ENCODE measurements at regions not wholly inside any gene's neighbourhood (a gene's known extent, or its start where the extent isn't known, plus 50 kb on each side); places are given as distances from the start of the nearest gene placed in this dataset.

DNA sequence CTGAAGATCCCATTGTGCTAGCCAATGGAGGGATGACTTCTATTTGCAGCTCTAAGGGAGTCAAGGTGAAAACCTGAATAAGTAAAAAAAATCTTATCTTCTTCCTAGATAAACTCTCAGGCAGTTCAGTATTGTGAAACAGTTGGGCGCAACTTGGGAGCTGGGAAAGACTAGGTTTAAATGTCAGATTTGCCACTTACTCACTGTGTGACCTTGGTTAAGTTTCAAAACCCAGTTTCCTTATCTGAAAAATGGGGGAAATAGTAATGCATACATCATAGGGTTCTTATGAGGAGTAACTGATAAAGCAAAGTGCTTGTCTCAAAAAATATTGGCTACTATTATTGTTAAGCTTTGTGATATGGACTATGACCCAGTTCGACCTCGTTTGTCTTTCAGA is 88.8 kb downstream of the CD83 start:
- Histone ChIP-seq H2AFZ (ENCODE audit: control insufficient read depth, low read depth, low read length) (no peak overlapping the region), H3K9me3 (replicated peaks; ENCODE audit: control insufficient read depth, insufficient read depth, low read length) (no peaks in the 10 kb centered on the region), H3K27me3 (replicated peaks in 1 of 2; ENCODE audit: control insufficient read depth in 2 of 2, insufficient read depth in 2 of 2, low read length in 1 of 2) (no peaks in the 10 kb centered on the region), H4K20me1 (ENCODE audit: control insufficient read depth, insufficient read depth) (no peaks in the 10 kb centered on the region), H3K36me3 (ENCODE audit: control insufficient read depth in 2 of 2, insufficient read depth in 2 of 2, low read length in 1 of 2) (no peaks in the 10 kb centered on the region), H3K4me1 (ENCODE audit: control insufficient read depth, insufficient read depth, low read length) (peaks cover 12% of the 10 kb centered on the region), H3K4me2 (ENCODE audit: control insufficient read depth, insufficient read depth) (no peak overlapping the region), H3K79me2 (ENCODE audit: control insufficient read depth, insufficient read depth, low read length) (no peaks in the 10 kb centered on the region), H3K4me3 (no peak overlapping the region), H3K9ac (ENCODE audit: control insufficient read depth, insufficient read depth, low read length) (no peak overlapping the region), H3K27ac (ENCODE audit: control insufficient read depth, insufficient read depth) (no peak overlapping the region)
- TF ChIP-seq, protein P1, sequence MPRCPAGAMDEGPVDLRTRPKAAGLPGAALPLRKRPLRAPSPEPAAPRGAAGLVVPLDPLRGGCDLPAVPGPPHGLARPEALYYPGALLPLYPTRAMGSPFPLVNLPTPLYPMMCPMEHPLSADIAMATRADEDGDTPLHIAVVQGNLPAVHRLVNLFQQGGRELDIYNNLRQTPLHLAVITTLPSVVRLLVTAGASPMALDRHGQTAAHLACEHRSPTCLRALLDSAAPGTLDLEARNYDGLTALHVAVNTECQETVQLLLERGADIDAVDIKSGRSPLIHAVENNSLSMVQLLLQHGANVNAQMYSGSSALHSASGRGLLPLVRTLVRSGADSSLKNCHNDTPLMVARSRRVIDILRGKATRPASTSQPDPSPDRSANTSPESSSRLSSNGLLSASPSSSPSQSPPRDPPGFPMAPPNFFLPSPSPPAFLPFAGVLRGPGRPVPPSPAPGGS (IDR thresholded peaks at IDR 0.05; ENCODE audit: borderline replicate concordance, insufficient read depth, low read depth, low read length, poor library complexity, severe bottlenecking), result no peak
- TF ChIP-seq BHLHE40 (IDR thresholded peaks at IDR 0.05; ENCODE audit: borderline replicate concordance in 1 of 2, low read depth in 2 of 2, low read length in 1 of 2) (no peak), HCFC1 (IDR thresholded peaks at IDR 0.05; ENCODE audit: low read length) (no peak), SUZ12 (IDR thresholded peaks at IDR 0.05; ENCODE audit: unreplicated experiment) (no peak), SMC3 (IDR thresholded peaks at IDR 0.05; ENCODE audit: borderline replicate concordance, low read length) (no peak), MAX (IDR thresholded peaks at IDR 0.05; ENCODE audit: low read depth, low read length) (no peak), STAT1 (conservative IDR thresholded peaks at IDR 0.05) (no peak), PAX5 (IDR thresholded peaks at IDR 0.05; ENCODE audit: borderline replicate concordance, low read depth, low read length) (no peak), CREB1 (IDR thresholded peaks at IDR 0.05; ENCODE audit: low read depth) (no peak)
- TF ChIP-seq, protein P2, sequence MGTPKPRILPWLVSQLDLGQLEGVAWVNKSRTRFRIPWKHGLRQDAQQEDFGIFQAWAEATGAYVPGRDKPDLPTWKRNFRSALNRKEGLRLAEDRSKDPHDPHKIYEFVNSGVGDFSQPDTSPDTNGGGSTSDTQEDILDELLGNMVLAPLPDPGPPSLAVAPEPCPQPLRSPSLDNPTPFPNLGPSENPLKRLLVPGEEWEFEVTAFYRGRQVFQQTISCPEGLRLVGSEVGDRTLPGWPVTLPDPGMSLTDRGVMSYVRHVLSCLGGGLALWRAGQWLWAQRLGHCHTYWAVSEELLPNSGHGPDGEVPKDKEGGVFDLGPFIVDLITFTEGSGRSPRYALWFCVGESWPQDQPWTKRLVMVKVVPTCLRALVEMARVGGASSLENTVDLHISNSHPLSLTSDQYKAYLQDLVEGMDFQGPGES (IDR thresholded peaks at IDR 0.05), result no peak
- TF ChIP-seq, protein P3, sequence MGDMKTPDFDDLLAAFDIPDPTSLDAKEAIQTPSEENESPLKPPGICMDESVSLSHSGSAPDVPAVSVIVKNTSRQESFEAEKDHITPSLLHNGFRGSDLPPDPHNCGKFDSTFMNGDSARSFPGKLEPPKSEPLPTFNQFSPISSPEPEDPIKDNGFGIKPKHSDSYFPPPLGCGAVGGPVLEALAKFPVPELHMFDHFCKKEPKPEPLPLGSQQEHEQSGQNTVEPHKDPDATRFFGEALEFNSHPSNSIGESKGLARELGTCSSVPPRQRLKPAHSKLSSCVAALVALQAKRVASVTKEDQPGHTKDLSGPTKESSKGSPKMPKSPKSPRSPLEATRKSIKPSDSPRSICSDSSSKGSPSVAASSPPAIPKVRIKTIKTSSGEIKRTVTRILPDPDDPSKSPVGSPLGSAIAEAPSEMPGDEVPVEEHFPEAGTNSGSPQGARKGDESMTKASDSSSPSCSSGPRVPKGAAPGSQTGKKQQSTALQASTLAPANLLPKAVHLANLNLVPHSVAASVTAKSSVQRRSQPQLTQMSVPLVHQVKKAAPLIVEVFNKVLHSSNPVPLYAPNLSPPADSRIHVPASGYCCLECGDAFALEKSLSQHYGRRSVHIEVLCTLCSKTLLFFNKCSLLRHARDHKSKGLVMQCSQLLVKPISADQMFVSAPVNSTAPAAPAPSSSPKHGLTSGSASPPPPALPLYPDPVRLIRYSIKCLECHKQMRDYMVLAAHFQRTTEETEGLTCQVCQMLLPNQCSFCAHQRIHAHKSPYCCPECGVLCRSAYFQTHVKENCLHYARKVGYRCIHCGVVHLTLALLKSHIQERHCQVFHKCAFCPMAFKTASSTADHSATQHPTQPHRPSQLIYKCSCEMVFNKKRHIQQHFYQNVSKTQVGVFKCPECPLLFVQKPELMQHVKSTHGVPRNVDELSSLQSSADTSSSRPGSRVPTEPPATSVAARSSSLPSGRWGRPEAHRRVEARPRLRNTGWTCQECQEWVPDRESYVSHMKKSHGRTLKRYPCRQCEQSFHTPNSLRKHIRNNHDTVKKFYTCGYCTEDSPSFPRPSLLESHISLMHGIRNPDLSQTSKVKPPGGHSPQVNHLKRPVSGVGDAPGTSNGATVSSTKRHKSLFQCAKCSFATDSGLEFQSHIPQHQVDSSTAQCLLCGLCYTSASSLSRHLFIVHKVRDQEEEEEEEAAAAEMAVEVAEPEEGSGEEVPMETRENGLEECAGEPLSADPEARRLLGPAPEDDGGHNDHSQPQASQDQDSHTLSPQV (IDR thresholded peaks at IDR 0.05), result no peak
- TF ChIP-seq, protein P4, sequence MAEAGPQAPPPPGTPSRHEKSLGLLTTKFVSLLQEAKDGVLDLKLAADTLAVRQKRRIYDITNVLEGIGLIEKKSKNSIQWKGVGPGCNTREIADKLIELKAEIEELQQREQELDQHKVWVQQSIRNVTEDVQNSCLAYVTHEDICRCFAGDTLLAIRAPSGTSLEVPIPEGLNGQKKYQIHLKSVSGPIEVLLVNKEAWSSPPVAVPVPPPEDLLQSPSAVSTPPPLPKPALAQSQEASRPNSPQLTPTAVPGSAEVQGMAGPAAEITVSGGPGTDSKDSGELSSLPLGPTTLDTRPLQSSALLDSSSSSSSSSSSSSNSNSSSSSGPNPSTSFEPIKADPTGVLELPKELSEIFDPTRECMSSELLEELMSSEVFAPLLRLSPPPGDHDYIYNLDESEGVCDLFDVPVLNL (IDR thresholded peaks at IDR 0.05; ENCODE audit: low read depth, low read length), result no peak
- no peak for FAIRE-seq
- intact Hi-C loops (cut with micrococcal nuclease; ENCODE audit: unreplicated experiment), result no loop called here
- in situ Hi-C loops (cut with MboI), result loop anchor here (25.0 kb wide), 2 partner anchors 1281 to 1406 kb away; no protein-coding TSS in a partner anchor
- no TSS peak for BruUV-seq (replicated peaks)
- ChIA-PET SMC1A (ENCODE audit: uncharacterized antibody, unreplicated experiment) (interaction anchor here (0.5 to 1.1 kb wide), 3 partner anchors 10 to 337 kb away, joined by 3 to 4 read pairs (median 3); no protein-coding TSS in a partner anchor), CTCF (interaction anchor here (0.7 to 1.0 kb wide), 3 partner anchors 108 to 298 kb away, joined by 3 read pairs; no protein-coding TSS in a partner anchor), POLR2A (no interaction called here), RAD21 (ENCODE audit: unreplicated experiment) (interaction anchor here (0.6 to 1.5 kb wide), 3 partner anchors 77 to 1021 kb away, joined by 3 to 5 read pairs (median 3); no protein-coding TSS in a partner anchor)
- whole genome bisulfite sequencing (ENCODE audit: insufficient coverage, insufficient replicate concordance, low lambda C conversion rate, missing lambda C conversion rate), result 50% methylated on average over 3 of the region's 3 CpGs
- ATAC-seq, result no peak
- no peak for DNase-seq (ENCODE audit: low read depth, low spot score)

All from GM12878 (cell line).